RWPE1 (cell line): ENCODE measurements at regions not wholly inside any gene's neighbourhood (a gene's known extent, or its start where the extent isn't known, plus 50 kb on each side); places are given as distances from the start of the nearest gene placed in this dataset.

Source experiments
- CTCF ChIA-PET: fragments of 350-600 bp; sonication (Branson Sonifier 250); formaldehyde crosslinking; extraction: SDS; loops from one replicate; lab custom pipeline; 2021; lab: Yijun Ruan, JAX
- POLR2A ChIA-PET: fragments of 400-600 bp; formaldehyde crosslinking; extraction: SDS; loops from one replicate; lab custom pipeline; 2020; ENCODE audit warnings: antibody characterized with exemption; ENCODE audit not compliant: low non-redundant PET; lab: Yijun Ruan, JAX
- DNase-seq: peaks from one replicate; pipeline ENCODE4 v3.0.0; 2012; ENCODE audit warnings: low spot score
- H3K27ac ChIP-seq: fragments of 450-650 bp; 2 replicates; pipeline ENCODE4 v1.5.1; 2017
- CTCF ChIP-seq: fragments of 450-650 bp; conservative IDR thresholded peaks from 2 replicates; pipeline ENCODE4 v1.5.1; 2017; ENCODE audit warnings: low read depth, mild to moderate bottlenecking

GRCh38 chr14:27090716-27091115 is 492.9 kb upstream of the NOVA1 start:
- no peak overlapping the region for H3K27ac ChIP-seq
- no peak for DNase-seq
- TF ChIP-seq CTCF: no peak
- POLR2A ChIA-PET: no interaction called here
- CTCF ChIA-PET: no interaction called here

- CTCF ChIA-PET: no interaction called here
- POLR2A ChIA-PET: no interaction called here
- TF ChIP-seq CTCF: no peak
- no peak for DNase-seq
- H3K27ac ChIP-seq: no peak overlapping the region
Measured at GRCh38 chr14:27091973-27092372, 494.1 kb upstream of the NOVA1 start.

GRCh38 chr14:27096091-27096490 is 498.3 kb upstream of the NOVA1 start:
- H3K27ac ChIP-seq: no peak overlapping the region
- no peak for TF ChIP-seq CTCF
- POLR2A ChIA-PET: no interaction called here
- DNase-seq: no peak
- CTCF ChIA-PET: no interaction called here

GRCh38 chr14:27098451-27098850 is 500.6 kb upstream of the NOVA1 start:
- ChIA-PET POLR2A (interaction anchor here (0.5 kb wide), 1 partner anchor 90 kb away, joined by 3 read pairs; no protein-coding TSS in a partner anchor), CTCF (no interaction called here)
- H3K27ac ChIP-seq: no peak overlapping the region
- TF ChIP-seq CTCF: no peak
- no peak for DNase-seq

- H3K27ac ChIP-seq: no peak overlapping the region
- no peak for TF ChIP-seq CTCF
- POLR2A ChIA-PET: no interaction called here
- no peak for DNase-seq
- CTCF ChIA-PET: no interaction called here
Measured at GRCh38 chr14:27114180-27114579, 516.3 kb upstream of the NOVA1 start.

- TF ChIP-seq CTCF: no peak
- no peak overlapping the region for H3K27ac ChIP-seq
- ChIA-PET CTCF (no interaction called here), POLR2A (no interaction called here)
- no peak for DNase-seq
Measured at GRCh38 chr14:27123162-27123561, 525.3 kb upstream of the NOVA1 start.

GRCh38 chr14:27127838-27128237 is 530.0 kb upstream of the NOVA1 start:
- TF ChIP-seq CTCF: no peak
- CTCF ChIA-PET: no interaction called here
- H3K27ac ChIP-seq: no peak overlapping the region
- POLR2A ChIA-PET: no interaction called here
- DNase-seq: no peak
